A673 (cell line): ENCODE measurements at regions not wholly inside any gene's neighbourhood (a gene's known extent, or its start where the extent isn't known, plus 50 kb on each side); places are given as distances from the start of the nearest gene placed in this dataset.

ENCODE experiments used
- EZH2 ChIP-seq: fragments of 200-600 bp; sonication (generic); IDR thresholded peaks from 2 replicates; pipeline ENCODE4 v1.6.1; 2017; ENCODE audit warnings: borderline replicate concordance, low read depth, mild to moderate bottlenecking, mixed read lengths, antibody characterized with exemption, low read length; ENCODE audit not compliant: poor library complexity, severe bottlenecking
- TF ChIP-seq, protein P1 (sequence below): fragments of 300-800, 200-600 bp; sonication (generic); conservative IDR thresholded peaks from 2 replicates; pipeline ENCODE4 v1.5.1; 2017; ENCODE audit warnings: low read depth, mild to moderate bottlenecking, antibody characterized with exemption, low read length, moderate library complexity, mixed read lengths

DNA sequence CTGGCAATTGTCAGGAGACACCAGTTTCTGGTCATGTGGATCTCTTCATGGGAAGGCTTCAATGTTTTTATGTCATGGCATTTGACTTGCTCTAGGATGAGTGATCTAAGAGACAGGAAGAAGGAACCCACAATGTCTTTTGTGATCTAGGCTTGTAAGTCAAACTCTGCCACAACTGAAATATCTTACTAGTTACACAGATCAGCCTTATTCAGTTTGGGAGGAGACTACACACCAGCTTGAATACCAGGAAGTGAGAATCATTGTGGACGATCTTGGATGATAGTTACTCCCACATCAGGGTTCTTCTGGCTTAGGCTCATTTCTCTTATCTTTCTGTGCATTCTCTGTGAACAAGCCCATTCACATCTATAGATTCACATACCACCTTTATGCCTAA lies 236.2 kb upstream of the FBXO33 start:
- TF ChIP-seq, protein P1, sequence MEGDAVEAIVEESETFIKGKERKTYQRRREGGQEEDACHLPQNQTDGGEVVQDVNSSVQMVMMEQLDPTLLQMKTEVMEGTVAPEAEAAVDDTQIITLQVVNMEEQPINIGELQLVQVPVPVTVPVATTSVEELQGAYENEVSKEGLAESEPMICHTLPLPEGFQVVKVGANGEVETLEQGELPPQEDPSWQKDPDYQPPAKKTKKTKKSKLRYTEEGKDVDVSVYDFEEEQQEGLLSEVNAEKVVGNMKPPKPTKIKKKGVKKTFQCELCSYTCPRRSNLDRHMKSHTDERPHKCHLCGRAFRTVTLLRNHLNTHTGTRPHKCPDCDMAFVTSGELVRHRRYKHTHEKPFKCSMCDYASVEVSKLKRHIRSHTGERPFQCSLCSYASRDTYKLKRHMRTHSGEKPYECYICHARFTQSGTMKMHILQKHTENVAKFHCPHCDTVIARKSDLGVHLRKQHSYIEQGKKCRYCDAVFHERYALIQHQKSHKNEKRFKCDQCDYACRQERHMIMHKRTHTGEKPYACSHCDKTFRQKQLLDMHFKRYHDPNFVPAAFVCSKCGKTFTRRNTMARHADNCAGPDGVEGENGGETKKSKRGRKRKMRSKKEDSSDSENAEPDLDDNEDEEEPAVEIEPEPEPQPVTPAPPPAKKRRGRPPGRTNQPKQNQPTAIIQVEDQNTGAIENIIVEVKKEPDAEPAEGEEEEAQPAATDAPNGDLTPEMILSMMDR: no peak
- TF ChIP-seq EZH2: no peak
